Epithelial cell of proximal tubule (primary cell): ENCODE measurements at regions not wholly inside any gene's neighbourhood (a gene's known extent, or its start where the extent isn't known, plus 50 kb on each side); places are given as distances from the start of the nearest gene placed in this dataset.
A peak's percentile ranks its signal among the peaks of the same experiment; 100 is the strongest.

Experiments
- DNase-seq: peaks from one replicate; pipeline ENCODE4 v3.0.0-alpha.2; 2011; ENCODE audit warnings: low read depth
- H3K4me3 ChIP-seq: 2 replicates; pipeline ENCODE4 v1.5.1; 2011; ENCODE audit warnings: low read depth, mild to moderate bottlenecking, low read length
- CTCF ChIP-seq: conservative IDR thresholded peaks from 2 replicates; pipeline ENCODE4 v1.5.1; 2012; ENCODE audit warnings: low read depth, mild to moderate bottlenecking, low read length

GRCh38 chr5:124587280-124587679, 159.2 kb downstream of the ZNF608 start:
- no peak overlapping the region for H3K4me3 ChIP-seq
- DNase-seq, result no peak
- no peak for TF ChIP-seq CTCF

GRCh38 chr5:124584991-124585715, 161.3 kb downstream of the ZNF608 start:
- TF ChIP-seq CTCF, result no peak
- no peak for DNase-seq
- H3K4me3 ChIP-seq, result no peak overlapping the region

GRCh38 chr5:124583469-124584350, 162.7 kb downstream of the ZNF608 start:
- TF ChIP-seq CTCF, result no peak
- DNase-seq, result peak; percentile 61
- no peak overlapping the region for H3K4me3 ChIP-seq

- no peak for TF ChIP-seq CTCF
- H3K4me3 ChIP-seq, result no peak overlapping the region
These were observed 163.9 kb downstream of the ZNF608 start for GRCh38 chr5:124582561-124582840.

GRCh38 chr5:124581738-124582560, 164.5 kb downstream of the ZNF608 start:
- no peak overlapping the region for H3K4me3 ChIP-seq
- DNase-seq, result no peak
- TF ChIP-seq CTCF, result no peak

More at GRCh38 chr5:124582561-124582840, 163.9 kb downstream of the ZNF608 start:
- no peak for DNase-seq

- no peak for TF ChIP-seq CTCF
- no peak for DNase-seq
- no peak overlapping the region for H3K4me3 ChIP-seq
These were observed 165.3 kb downstream of the ZNF608 start for GRCh38 chr5:124580925-124581737.
